ENCODE measurements at regions not wholly inside any gene's neighbourhood (a gene's known extent, or its start where the extent isn't known, plus 50 kb on each side); places are given as distances from the start of the nearest gene placed in this dataset.

DNA sequence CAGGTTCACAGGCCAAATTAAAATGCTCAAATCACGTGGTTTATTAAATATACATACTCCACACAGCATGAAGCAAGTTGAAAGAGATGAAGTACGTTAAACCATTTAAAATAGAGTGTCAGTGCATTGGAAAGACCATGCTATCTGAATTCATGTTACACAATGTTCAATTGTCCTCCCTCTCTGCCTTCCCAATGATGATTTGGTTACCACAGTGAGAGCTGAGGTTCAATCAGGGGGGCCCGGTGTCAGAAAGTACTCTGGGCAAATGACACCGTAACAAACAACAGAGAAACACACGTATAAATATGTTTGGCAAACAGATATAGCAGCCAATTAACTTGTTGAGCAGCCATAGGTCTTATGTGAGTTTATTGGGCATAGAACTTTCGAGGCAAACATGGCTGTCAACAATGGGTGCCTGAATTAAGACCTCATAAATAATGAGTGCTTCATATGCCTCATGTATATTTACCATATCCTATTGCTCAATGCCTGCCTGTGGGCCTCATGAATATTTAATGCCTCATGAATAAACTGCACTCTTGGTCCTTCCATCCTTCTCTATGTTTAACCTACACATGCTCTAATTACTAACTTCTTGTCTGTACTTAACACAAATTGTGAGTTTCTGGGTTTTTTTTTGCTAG, 641.5 kb downstream of the PLOD2 start:
- TF ChIP-seq, protein P1, sequence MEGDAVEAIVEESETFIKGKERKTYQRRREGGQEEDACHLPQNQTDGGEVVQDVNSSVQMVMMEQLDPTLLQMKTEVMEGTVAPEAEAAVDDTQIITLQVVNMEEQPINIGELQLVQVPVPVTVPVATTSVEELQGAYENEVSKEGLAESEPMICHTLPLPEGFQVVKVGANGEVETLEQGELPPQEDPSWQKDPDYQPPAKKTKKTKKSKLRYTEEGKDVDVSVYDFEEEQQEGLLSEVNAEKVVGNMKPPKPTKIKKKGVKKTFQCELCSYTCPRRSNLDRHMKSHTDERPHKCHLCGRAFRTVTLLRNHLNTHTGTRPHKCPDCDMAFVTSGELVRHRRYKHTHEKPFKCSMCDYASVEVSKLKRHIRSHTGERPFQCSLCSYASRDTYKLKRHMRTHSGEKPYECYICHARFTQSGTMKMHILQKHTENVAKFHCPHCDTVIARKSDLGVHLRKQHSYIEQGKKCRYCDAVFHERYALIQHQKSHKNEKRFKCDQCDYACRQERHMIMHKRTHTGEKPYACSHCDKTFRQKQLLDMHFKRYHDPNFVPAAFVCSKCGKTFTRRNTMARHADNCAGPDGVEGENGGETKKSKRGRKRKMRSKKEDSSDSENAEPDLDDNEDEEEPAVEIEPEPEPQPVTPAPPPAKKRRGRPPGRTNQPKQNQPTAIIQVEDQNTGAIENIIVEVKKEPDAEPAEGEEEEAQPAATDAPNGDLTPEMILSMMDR (IDR thresholded peaks at IDR 0.05), result no peak
- no peak for TF ChIP-seq POLR2A (IDR thresholded peaks at IDR 0.05)

All from tibial nerve (tissue), 3 donors.